D721Med (cell line): ENCODE measurements at regions not wholly inside any gene's neighbourhood (a gene's known extent, or its start where the extent isn't known, plus 50 kb on each side); places are given as distances from the start of the nearest gene placed in this dataset.

ENCODE experiments used
- DNase-seq: peaks from one replicate; pipeline ENCODE4 v3.0.0; 2011; ENCODE audit warnings: low spot score; ENCODE audit not compliant: insufficient read length
- FAIRE-seq: peaks from 2 replicates; lab custom pipeline; 2011; peaks lifted over from hg19 to GRCh38; lab: Jason Lieb, UNC
- TF ChIP-seq, protein P1 (sequence below): IDR thresholded peaks from 2 replicates; pipeline ENCODE4 v1.5.1; 2012; ENCODE audit warnings: mild to moderate bottlenecking, control low read depth; ENCODE audit not compliant: insufficient read depth; ENCODE audit errors: missing control alignments

DNA sequence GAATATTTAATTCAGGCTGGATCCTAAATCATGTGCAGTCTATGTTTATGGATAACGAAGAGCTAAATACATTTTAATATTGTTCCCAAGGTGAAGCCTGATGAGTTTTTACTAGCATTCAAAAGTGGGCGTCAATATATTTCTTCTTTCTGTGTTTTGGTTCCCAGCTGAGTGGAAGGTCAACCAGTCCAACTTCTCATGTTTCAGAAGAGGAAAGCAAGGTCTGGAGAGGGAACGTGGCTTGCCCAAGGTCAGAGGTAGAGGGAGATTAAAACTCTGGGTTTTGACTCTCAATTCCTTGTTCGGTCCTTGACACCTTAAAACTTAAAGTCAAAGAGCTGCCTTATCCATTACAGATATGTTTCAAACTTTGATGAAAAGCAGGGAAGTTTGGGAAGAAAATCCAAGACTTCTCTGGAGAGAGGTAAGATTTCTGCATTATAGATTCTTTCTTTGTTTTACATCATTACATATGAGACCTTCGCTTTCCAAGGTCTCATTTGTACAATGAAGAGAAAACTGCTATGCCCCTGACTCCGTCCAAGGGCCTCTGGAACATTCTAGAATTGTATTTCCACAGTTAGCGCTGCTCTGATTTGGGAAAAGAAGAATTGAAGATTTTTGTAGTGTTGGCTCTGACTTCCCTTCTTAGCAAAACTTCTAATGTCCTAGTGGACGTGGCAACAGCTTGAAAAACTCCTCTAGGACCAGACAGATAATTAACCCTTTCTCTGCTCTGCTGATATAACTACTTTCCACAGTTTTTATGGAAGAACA is 57.7 kb upstream of the HES1 start:
- FAIRE-seq (no peak), DNase-seq (no peak)
- TF ChIP-seq, protein P1, sequence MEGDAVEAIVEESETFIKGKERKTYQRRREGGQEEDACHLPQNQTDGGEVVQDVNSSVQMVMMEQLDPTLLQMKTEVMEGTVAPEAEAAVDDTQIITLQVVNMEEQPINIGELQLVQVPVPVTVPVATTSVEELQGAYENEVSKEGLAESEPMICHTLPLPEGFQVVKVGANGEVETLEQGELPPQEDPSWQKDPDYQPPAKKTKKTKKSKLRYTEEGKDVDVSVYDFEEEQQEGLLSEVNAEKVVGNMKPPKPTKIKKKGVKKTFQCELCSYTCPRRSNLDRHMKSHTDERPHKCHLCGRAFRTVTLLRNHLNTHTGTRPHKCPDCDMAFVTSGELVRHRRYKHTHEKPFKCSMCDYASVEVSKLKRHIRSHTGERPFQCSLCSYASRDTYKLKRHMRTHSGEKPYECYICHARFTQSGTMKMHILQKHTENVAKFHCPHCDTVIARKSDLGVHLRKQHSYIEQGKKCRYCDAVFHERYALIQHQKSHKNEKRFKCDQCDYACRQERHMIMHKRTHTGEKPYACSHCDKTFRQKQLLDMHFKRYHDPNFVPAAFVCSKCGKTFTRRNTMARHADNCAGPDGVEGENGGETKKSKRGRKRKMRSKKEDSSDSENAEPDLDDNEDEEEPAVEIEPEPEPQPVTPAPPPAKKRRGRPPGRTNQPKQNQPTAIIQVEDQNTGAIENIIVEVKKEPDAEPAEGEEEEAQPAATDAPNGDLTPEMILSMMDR = no peak

DNA sequence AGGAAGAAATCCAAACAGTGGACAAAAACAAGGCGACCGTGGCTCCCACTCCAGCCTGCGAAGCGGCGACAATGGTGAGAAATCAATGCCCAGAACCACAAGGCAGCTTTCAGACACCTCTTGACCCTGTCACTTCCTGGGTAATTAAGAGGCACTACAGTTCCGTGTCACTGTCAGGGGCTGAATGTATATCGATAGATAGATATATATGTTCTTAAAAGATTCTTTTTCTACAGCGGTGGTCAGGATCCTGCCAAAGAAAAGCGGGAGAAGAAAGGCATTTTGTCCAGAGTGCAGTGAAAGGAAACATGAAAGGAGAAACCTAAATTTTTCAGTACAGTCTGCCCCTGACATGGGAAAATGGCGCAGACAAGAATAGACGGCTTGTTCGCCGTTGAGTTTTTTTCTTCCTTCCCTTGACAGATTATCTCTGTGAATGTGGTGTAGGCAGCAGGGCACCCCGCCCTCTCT is 56.2 kb upstream of the HES1 start:
- FAIRE-seq (no peak), DNase-seq (no peak)
- TF ChIP-seq, protein P1 = no peak

DNA sequence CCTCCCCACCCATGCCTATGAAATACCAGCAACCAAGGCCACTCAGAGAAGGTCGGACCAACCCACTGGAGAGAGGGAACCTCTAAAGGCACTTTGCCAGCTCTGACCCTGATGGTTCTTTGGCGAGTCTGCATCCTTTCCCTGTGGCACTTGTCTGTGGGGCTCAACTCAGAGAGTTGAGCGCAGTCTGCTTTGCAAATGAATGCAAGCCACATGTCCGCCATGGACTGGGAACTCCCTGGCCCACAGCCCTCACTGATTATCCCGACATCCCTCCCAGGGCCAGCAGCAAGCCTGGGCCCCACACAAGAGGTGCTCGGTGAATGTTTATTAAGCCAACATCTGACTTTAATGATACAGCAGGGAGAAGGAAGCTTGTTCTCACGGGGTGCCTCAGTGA is 55.5 kb upstream of the HES1 start:
- TF ChIP-seq, protein P1 = no peak

DNA sequence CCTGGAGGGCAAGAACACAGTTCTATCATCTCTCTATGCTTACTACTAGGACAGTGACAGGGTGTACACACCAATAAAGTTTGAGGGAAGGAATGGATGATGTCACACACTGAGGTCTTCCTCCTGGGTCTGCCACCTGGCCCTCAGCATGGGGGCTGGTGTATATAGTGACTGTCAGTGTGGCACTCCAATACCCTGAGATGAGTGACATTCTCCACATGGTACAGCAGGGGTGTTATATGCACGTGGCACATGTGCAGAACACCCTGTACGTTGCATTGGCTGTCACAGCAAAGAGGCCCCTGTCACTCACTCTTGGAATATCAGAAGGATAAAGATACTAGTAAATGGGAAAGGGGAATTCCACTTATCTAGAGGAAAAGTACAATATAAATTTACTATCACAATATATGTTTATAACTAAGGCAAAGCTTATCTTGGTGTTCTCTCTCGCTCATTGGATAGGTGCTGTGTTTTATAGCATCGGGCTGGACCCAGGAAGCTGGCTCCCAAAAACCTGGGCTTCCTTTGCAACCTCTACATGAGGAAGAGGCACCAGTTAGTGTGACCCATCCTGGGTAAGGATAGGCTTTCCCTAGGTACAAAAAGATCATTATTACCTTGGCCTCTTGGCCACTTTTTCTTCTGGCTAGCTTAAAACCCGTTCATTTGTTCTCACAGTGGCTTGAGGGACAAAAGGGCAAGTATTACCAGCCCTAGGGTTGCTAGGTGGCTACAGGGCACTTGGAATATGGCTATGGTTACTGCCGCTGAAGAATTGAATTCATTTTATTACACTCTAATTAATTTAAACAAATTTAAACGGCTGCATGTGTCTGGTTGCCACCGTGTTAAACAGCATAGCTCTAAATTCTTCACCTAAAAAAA is 54.8 kb upstream of the HES1 start:
- no peak for DNase-seq
- no peak for FAIRE-seq
- TF ChIP-seq, protein P1 = no peak

More for the DNA sequence above, 55.5 kb upstream of the HES1 start:
- DNase-seq (no peak), FAIRE-seq (no peak)

DNA sequence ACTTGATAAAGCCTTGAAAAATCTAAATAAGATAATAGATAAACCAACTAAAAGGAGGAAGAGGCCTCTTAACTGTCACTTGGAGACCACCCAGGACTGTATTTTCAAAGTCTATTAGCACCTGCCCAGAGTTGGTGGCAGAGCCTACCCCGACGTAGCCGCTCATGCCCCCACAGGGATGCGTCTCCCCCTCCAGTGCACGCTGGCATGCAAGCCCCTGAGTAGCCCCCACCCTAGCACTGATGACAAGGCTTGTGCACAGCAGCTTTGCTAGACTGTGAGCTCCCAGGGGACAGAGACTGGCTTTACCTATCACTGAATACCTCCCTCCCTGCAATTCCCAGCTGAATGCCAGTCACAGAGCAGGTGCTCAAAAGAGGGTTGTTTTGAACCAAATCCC is 54.1 kb upstream of the HES1 start:
- TF ChIP-seq, protein P1 = no peak
- FAIRE-seq (no peak), DNase-seq (no peak)

DNA sequence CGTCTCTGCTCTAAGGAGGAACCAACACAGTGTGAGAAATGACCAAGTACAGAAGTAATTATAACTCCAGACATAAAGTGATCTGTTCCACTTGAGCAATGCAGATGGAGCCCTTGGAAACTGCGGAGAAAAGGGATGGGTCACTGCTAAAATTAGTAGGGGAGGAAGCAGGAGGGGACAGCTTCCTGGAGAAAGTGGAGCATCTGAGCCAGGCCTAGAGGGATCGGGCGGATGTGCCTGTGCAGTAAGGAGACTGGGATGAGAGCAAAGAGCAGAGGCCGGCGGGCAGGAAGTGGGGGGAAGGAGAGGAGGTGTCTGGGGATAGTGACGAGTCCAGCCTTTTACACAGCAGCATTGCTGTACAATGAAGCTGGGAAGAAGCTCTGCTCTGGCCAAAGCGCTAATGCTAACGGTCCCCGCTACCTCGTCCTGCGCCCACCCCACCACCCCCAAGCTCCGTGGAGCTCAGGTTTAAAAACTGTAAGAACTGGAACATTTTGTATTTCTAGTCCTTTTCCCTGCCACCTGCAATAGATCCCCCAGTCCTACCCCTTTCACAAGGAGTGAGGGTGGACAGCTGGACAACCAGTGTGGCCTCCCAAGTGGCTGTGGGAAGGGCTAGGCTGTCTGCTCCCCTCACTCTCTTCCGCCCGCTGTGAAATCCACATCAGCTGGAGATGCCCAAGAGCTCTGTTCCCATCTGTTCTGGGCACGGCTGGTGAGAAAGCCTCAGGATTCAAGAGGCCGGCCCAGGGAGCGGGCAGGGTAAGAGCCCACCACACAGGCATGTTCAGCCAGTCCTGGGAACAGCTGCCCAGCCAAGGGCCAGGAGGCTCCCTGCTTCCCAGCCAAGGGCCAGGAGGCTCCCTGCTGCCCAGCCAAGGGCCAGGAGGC is 53.0 kb upstream of the HES1 start:
- FAIRE-seq (no peak), DNase-seq (no peak)
- TF ChIP-seq, protein P1 = no peak
